ENCODE measurements at regions not wholly inside any gene's neighbourhood (a gene's known extent, or its start where the extent isn't known, plus 50 kb on each side); places are given as distances from the start of the nearest gene placed in this dataset.

- TF ChIP-seq CTCF (IDR thresholded peaks at IDR 0.05) (no peak), EP300 (IDR thresholded peaks at IDR 0.05) (no peak), POLR2A (IDR thresholded peaks at IDR 0.05) (no peak), POLR2AphosphoS5 (IDR thresholded peaks at IDR 0.05) (no peak)
These were observed 104.9 kb upstream of the PTPN3 start for GRCh38 chr9:109602987-109603386.

All from stomach (tissue), 4 donors.